K562 (cell line): ENCODE measurements at regions not wholly inside any gene's neighbourhood (a gene's known extent, or its start where the extent isn't known, plus 50 kb on each side); places are given as distances from the start of the nearest gene placed in this dataset.

Experiments used
- ATAC-seq: fragments of 200-7000 bp; cut with Tn5 transposase; 3 replicates; pipeline ENCODE4 v1.9.1; 2020; ENCODE audit warnings: moderate library complexity
- BruUV-seq: library from RNA; stranded (reverse); fragments of 400-500 nt; replicated peaks from 2 replicates; lab custom pipeline; 2021; lab: Mats Ljungman, UMichigan
- CTCF ChIA-PET: fragments of 300-600 bp; formaldehyde crosslinking; extraction: SDS; loops from one replicate; lab custom pipeline; 2021; ENCODE audit warnings: low intra/inter-chr PET ratio; lab: Yijun Ruan, JAX
- POLR2A ChIA-PET: fragments of 300-600, 350-650 bp; sonication (Branson Sonifier 250); formaldehyde crosslinking; extraction: SDS; loops from one replicate; lab custom pipeline; 2021; ENCODE audit warnings: antibody characterized with exemption, inconsistent platforms; lab: Yijun Ruan, JAX
- DNase-seq, 4 experiments: peaks; one replicate each; pipeline versions ENCODE4 v3.0.0 to v3.0.0-alpha.2; 2011 to 2018; ENCODE audit warnings: low spot score in 3 of 4, mixed read lengths in 3 of 4; ENCODE audit errors: extremely low read depth in 1 of 4
- FAIRE-seq: peaks from 2 replicates; lab custom pipeline; 2011; peaks lifted over from hg19 to GRCh38; lab: Jason Lieb, UNC
- H2AFZ ChIP-seq: 2 replicates; pipeline ENCODE4 v1.6.0; 2011; ENCODE audit warnings: low read depth, low read length, control low read depth, inconsistent platforms
- H3K27ac ChIP-seq: fragments of 200-600 bp; 3 replicates; pipeline ENCODE4 v1.8.0; 2011; ENCODE audit warnings: low read depth, mild to moderate bottlenecking, control low read depth, inconsistent platforms, low read length, moderate library complexity, mixed read lengths; ENCODE audit errors: extremely low read depth
- H3K27me3 ChIP-seq, 2 experiments: fragments of 300-600 bp in 1 of 2; 2 replicates in 1 of 2; 3 replicates in 1 of 2; pipeline versions ENCODE4 v1.6.0 to v1.8.0; 2011; ENCODE audit warnings: inconsistent platforms in 2 of 2, low read length in 2 of 2, mild to moderate bottlenecking in 1 of 2, mixed read lengths in 1 of 2, moderate library complexity in 1 of 2; ENCODE audit not compliant: control insufficient read depth in 2 of 2, insufficient read depth in 2 of 2
- H3K36me3 ChIP-seq: fragments of 300-600 bp; 3 replicates; pipeline ENCODE4 v1.8.0; 2011; ENCODE audit warnings: mild to moderate bottlenecking, low read length, inconsistent platforms; ENCODE audit not compliant: control insufficient read depth, insufficient read depth
- H3K4me1 ChIP-seq, 2 experiments: fragments of 200-600 bp in 1 of 2; replicated peaks in 1 of 2; 2 replicates in 1 of 2; 3 replicates in 1 of 2; pipeline versions ENCODE4 v1.5.1 to v1.8.0; 2011; ENCODE audit warnings: inconsistent platforms in 2 of 2, low read length in 2 of 2, mild to moderate bottlenecking in 1 of 2, mixed read lengths in 1 of 2, moderate library complexity in 1 of 2; ENCODE audit not compliant: control insufficient read depth in 2 of 2, insufficient read depth in 2 of 2
- H3K4me2 ChIP-seq: 2 replicates; pipeline ENCODE4 v1.6.1; 2011; ENCODE audit warnings: low read length, control low read depth, inconsistent platforms, mixed read lengths; ENCODE audit not compliant: insufficient read depth
- H3K4me3 ChIP-seq: fragments of 200-600 bp; sonication (generic), shearing (Covaris generic); 2 replicates; pipeline ENCODE4 v1.5.1; 2016; ENCODE audit warnings: control low read depth, inconsistent platforms
- H3K79me2 ChIP-seq: fragments of 200-600 bp; 3 replicates; pipeline ENCODE4 v1.8.0; 2011; ENCODE audit warnings: low read length, inconsistent platforms; ENCODE audit not compliant: control insufficient read depth, insufficient read depth
- H3K9ac ChIP-seq, 2 experiments: 2 replicates each; pipeline versions ENCODE4 v1.6.0 to v1.6.1; 2011; ENCODE audit warnings: low read depth in 2 of 2, low read length in 2 of 2, control low read depth in 1 of 2, inconsistent platforms in 1 of 2, mild to moderate bottlenecking in 1 of 2, mixed read lengths in 1 of 2; ENCODE audit not compliant: insufficient read depth in 1 of 2
- H3K9me1 ChIP-seq: one replicate; pipeline ENCODE4 v1.6.0; 2011; ENCODE audit warnings: inconsistent platforms, mild to moderate bottlenecking, low read length, moderate library complexity; ENCODE audit not compliant: control insufficient read depth, insufficient read depth
- H3K9me3 ChIP-seq: replicated peaks from 2 replicates; pipeline ENCODE4 v1.5.1; 2011; ENCODE audit warnings: low read depth, low read length, inconsistent platforms; ENCODE audit not compliant: control insufficient read depth, insufficient read depth
- H4K20me1 ChIP-seq: replicated peaks from 2 replicates; pipeline ENCODE4 v1.6.1; 2011; ENCODE audit warnings: low read length, inconsistent platforms, mixed read lengths; ENCODE audit not compliant: control insufficient read depth, insufficient read depth
- ATF1 ChIP-seq, 2 experiments: fragments of 450-650 bp in 1 of 2; IDR thresholded peaks; 2 replicates each; pipeline ENCODE4 v1.6.1; 2016; ENCODE audit warnings: missing compliant biosample characterization in 1 of 2, missing genetic modification characterization in 1 of 2
- CTCF ChIP-seq, 3 experiments: IDR thresholded peaks in 2 of 3; conservative IDR thresholded peaks in 1 of 3; 2 replicates each; pipeline ENCODE4 v1.5.1; 2011 to 2012; ENCODE audit warnings: low read length in 3 of 3, mild to moderate bottlenecking in 3 of 3, control low read depth in 2 of 3, improper control_type of control experiment in 1 of 3, inconsistent platforms in 1 of 3, low read depth in 1 of 3, mixed read lengths in 1 of 3, moderate library complexity in 1 of 3; ENCODE audit not compliant: insufficient read depth in 2 of 3
- MCM2 ChIP-seq: fragments of 450-650 bp; IDR thresholded peaks from 2 replicates; pipeline ENCODE4 v1.6.1; 2017; ENCODE audit warnings: low read depth, mild to moderate bottlenecking
- RAD21 ChIP-seq, 2 experiments: fragments of 250-450 bp in 1 of 2; fragments of 450-650 bp in 1 of 2; sonication (Bioruptor Pico) in 1 of 2; formaldehyde crosslinking in 1 of 2; IDR thresholded peaks in 1 of 2; conservative IDR thresholded peaks in 1 of 2; 2 replicates each; pipeline versions ENCODE4 v1.4.0 to v1.8.0; 2020 to 2022; ENCODE audit warnings: mild to moderate bottlenecking in 2 of 2, moderate library complexity in 1 of 2
- SMC3 ChIP-seq: conservative IDR thresholded peaks from 2 replicates; pipeline ENCODE4 v1.6.1; 2011; ENCODE audit warnings: low read depth, low read length, improper control_type of control experiment; ENCODE audit not compliant: insufficient read depth
- TEAD1 ChIP-seq, 2 experiments: fragments of 450-650 bp in 1 of 2; sonication (generic) in 1 of 2; formaldehyde crosslinking; IDR thresholded peaks; 2 replicates each; pipeline versions ENCODE4 v1.4.0 to v1.8.0; 2020 to 2022; ENCODE audit warnings: mild to moderate bottlenecking in 2 of 2, missing genetic modification reagents in 1 of 2
- ZNF586 ChIP-seq: fragments of 450-650 bp; formaldehyde crosslinking; conservative IDR thresholded peaks from 2 replicates; pipeline ENCODE4 v1.4.0; 2020; ENCODE audit warnings: mild to moderate bottlenecking, moderate library complexity
- WGBS: fragments of 100-300 bp; shearing (Covaris generic); methylation state at CpG from one replicate; pipeline ENCODE4 v1.1.6; 2016; ENCODE audit warnings: low coverage, mixed read lengths; ENCODE audit not compliant: insufficient coverage; ENCODE audit errors: missing lambda C conversion rate; 5-methylcytosine and 5-hydroxymethylcytosine counted together
- in situ Hi-C: fragments of 300-500 bp; cut with MboI; formaldehyde crosslinking; loops from 4 replicates; pipeline ENCODE4 v1.15.0; 2018; ENCODE audit warnings: inconsistent platforms, mixed read lengths
- intact Hi-C: fragments of 100-400 bp; cut with micrococcal nuclease; formaldehyde crosslinking; loops from 2 replicates; pipeline ENCODE4 v1.14.2; 2022
- TF ChIP-seq, protein P1 (sequence below): fragments of 450-650 bp; formaldehyde crosslinking; IDR thresholded peaks from 2 replicates; pipeline ENCODE4 v1.4.0; 2020; ENCODE audit warnings: mild to moderate bottlenecking, moderate library complexity

DNA sequence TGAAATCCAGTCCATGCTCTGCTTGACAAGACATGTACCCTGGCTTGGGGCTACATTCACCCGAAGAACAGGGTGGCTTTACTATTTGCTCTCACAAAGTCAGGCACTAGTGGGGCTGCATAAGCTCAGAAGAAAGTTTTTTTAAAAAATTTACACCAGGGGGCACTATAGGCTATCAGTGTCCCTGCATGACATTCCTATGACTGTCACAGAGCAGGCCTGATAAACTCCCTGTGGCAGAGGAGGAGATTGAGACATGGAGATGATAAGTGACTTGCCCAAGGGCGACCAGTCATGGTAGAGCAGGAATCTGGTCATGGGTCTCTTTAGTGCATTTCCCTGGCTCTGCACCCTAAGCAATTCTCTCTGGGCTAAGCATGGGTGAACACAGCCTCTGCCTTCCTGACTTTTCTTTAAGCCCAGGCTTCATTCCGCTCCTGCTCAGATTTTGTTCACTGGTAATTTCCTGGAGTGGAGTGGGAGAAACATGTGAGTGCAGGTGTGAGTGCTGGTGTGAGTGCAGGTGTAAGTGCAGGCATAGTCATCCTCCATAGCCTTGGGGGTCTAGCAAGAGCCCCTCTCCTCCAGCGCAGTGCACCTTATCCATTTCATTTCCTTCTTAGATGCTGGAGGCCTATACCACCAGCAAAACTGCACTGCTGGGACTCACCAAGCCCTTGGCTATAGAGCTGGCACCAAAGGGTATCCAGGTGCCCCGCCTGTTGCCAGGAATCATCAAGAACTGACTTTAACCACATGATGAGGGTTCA lies 91.6 kb downstream of the DHRS2 start:
- BruUV-seq: no TSS peak
- POLR2A ChIA-PET: no interaction called here
- no peaks in the 10 kb centered on the region for H3K9me3 ChIP-seq
- DNase-seq (peak; percentile 37 to 54 (median 39)), FAIRE-seq (peak; percentile 82), ATAC-seq (peak; percentile 91)
- no peaks in the 10 kb centered on the region for H3K36me3 ChIP-seq
- no peaks in the 10 kb centered on the region; a peak in 1 of 5 replicates for H3K4me1 ChIP-seq
- 24% methylated on average over 5 of the region's 5 CpGs for WGBS
- in situ Hi-C loops (no loop called here), intact Hi-C loops (loop anchor here (1.0 to 5.0 kb wide), 3 partner anchors 95 to 227 kb away; no protein-coding TSS in a partner anchor)
- H3K27ac ChIP-seq: no peak overlapping the region
- H3K79me2 ChIP-seq: no peaks in the 10 kb centered on the region
- no peaks in the 10 kb centered on the region for H3K9me1 ChIP-seq
- no peak overlapping the region for H3K4me2 ChIP-seq
- no peak overlapping the region for H3K9ac ChIP-seq
- H2AFZ ChIP-seq: no peak overlapping the region
- CTCF ChIA-PET: interaction anchor here (2.6 kb wide), 1 partner anchor 183 kb away, joined by 13 read pairs; no protein-coding TSS in a partner anchor
- H4K20me1 ChIP-seq: no peaks in the 10 kb centered on the region
- H3K4me3 ChIP-seq: no peak overlapping the region
- H3K27me3 ChIP-seq: no peaks in the 10 kb centered on the region
- TF ChIP-seq, protein P1, sequence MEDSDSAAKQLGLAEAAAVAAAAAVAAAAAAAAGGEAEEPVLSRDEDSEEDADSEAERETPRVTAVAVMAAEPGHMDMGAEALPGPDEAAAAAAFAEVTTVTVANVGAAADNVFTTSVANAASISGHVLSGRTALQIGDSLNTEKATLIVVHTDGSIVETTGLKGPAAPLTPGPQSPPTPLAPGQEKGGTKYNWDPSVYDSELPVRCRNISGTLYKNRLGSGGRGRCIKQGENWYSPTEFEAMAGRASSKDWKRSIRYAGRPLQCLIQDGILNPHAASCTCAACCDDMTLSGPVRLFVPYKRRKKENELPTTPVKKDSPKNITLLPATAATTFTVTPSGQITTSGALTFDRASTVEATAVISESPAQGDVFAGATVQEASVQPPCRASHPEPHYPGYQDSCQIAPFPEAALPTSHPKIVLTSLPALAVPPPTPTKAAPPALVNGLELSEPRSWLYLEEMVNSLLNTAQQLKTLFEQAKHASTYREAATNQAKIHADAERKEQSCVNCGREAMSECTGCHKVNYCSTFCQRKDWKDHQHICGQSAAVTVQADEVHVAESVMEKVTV (CRISPR knock-in tag): peak; percentile 38; the same call in 1 of the 2 replicates
- TF ChIP-seq ATF1 (CRISPR knock-in tag; IDR thresholded peaks at IDR 0.05) (no peak), ATF1 (tag; IDR thresholded peaks at IDR 0.05) (0 out of 2 replicates have a peak, but pooled peaks have one; percentile 22), ZNF586 (CRISPR knock-in tag) (no peak), CTCF (IDR thresholded peaks at IDR 0.05 in 2 of 3, conservative IDR thresholded peaks at IDR 0.05 in 1 of 3; ENCODE audit: insufficient read depth in 2 of 3, low read depth in 1 of 3, low read length in 3 of 3) (peak; percentile 44 to 57 (median 45); a peak in 4 of 6 replicates), MCM2 (no peak), RAD21 (CRISPR knock-in tag; conservative IDR thresholded peaks at IDR 0.05 in 1 of 2, IDR thresholded peaks at IDR 0.05 in 1 of 2) (peak; percentile 63 to 65), SMC3 (0 out of 2 replicates have a peak, but pooled peaks have one; percentile 12), TEAD1 (CRISPR knock-in tag; IDR thresholded peaks at IDR 0.05) (peak in 1 of 2 experiments; percentile 59; a peak in 1 of 4 replicates)
